MM.1S (cell line): ENCODE measurements at regions not wholly inside any gene's neighbourhood (a gene's known extent, or its start where the extent isn't known, plus 50 kb on each side); places are given as distances from the start of the nearest gene placed in this dataset.

ENCODE experiments used
- EZH2 ChIP-seq: fragments of 300-600 bp; sonication (generic); optimal IDR thresholded peaks from 2 replicates; pipeline ENCODE3; 2017; ENCODE audit warnings: low read depth, mild to moderate bottlenecking, antibody characterized with exemption, low read length, mixed read lengths
- EZH2phosphoT487 ChIP-seq: fragments of 300-600 bp; sonication (generic); IDR thresholded peaks from 2 replicates; pipeline ENCODE4 v1.6.1; 2018; ENCODE audit warnings: antibody characterized with exemption, low read length
- TF ChIP-seq, protein P1 (sequence below): fragments of 300-600 bp; sonication (generic); IDR thresholded peaks from 2 replicates; pipeline ENCODE4 v1.5.1; 2016; ENCODE audit warnings: antibody characterized with exemption, low read length, mixed read lengths

GRCh38 chr20:40960101-40960500 lies 68.5 kb upstream of the TOP1 start:
- TF ChIP-seq, protein P1, sequence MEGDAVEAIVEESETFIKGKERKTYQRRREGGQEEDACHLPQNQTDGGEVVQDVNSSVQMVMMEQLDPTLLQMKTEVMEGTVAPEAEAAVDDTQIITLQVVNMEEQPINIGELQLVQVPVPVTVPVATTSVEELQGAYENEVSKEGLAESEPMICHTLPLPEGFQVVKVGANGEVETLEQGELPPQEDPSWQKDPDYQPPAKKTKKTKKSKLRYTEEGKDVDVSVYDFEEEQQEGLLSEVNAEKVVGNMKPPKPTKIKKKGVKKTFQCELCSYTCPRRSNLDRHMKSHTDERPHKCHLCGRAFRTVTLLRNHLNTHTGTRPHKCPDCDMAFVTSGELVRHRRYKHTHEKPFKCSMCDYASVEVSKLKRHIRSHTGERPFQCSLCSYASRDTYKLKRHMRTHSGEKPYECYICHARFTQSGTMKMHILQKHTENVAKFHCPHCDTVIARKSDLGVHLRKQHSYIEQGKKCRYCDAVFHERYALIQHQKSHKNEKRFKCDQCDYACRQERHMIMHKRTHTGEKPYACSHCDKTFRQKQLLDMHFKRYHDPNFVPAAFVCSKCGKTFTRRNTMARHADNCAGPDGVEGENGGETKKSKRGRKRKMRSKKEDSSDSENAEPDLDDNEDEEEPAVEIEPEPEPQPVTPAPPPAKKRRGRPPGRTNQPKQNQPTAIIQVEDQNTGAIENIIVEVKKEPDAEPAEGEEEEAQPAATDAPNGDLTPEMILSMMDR = no peak
- TF ChIP-seq EZH2 (no peak), EZH2phosphoT487 (no peak)
